ENCODE measurements at regions not wholly inside any gene's neighbourhood (a gene's known extent, or its start where the extent isn't known, plus 50 kb on each side); places are given as distances from the start of the nearest gene placed in this dataset.

DNA sequence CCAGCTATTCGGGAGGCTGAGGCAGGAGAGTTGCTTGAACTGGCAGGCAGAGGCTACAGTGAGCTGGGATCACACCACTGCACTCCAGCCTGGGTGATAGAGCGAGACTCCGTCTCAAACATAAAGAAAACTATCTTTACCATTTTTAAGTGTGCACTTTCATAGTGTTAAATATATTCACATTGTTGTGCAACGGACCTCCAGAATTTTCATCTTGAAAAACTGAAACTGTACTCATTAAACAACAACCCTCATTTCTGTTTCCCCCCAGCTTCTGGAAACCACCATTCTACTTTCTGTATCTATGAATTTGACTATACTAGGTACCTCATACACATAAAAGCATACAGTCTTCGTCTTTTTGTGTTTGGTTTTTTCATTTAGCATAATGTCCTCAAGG lies 375.1 kb downstream of the SHQ1 start:
- DNase-seq (ENCODE audit: low read depth in 4 of 4, low spot score in 3 of 4) = no peak

DNA sequence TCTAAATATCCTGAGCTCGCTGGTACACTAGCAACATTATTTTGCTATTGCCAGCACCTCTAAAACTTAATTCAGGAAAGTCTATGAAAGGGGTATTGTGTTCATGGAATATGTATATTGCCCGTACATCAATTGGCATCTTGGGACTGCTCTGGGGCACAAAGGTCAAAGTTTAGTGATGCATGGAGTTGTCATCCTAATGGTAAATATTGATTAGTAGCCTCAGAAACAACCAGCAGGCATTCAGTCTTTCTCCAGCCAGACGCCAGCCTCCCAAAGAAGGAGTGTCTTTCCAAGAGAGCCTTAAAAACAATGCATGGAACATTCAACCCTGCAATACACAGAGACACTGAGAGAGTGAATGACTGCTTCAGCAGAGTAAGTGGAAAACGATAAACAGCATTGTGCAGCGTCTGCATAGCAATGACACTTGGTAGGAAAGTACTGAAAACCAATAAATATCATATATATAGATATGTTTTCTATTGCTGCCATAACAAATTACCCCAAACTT lies 377.3 kb downstream of the SHQ1 start:
- DNase-seq (ENCODE audit: low read depth in 4 of 4, low spot score in 3 of 4) = no peak

DNA sequence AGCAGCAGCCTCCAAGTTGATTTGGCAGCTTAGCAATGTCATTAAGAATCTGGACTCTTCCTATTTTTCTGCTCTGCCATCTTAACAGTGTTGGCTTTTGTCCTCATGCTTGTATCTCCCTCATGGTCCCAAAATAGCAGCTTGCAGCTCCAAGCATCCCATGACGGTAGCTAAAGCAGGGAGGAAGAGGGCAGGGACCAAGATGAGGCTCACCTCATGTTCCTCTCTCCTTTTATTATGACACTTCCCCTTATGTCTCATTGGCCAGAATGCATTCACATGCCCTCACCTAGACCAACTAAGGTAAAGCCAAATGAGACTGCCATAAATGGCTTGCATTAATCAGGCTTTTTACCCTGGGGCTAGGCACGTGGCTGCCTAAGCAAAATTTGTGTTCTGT lies 382.4 kb downstream of the SHQ1 start:
- DNase-seq (ENCODE audit: low read depth in 4 of 4, low spot score in 3 of 4) = no peak

DNA sequence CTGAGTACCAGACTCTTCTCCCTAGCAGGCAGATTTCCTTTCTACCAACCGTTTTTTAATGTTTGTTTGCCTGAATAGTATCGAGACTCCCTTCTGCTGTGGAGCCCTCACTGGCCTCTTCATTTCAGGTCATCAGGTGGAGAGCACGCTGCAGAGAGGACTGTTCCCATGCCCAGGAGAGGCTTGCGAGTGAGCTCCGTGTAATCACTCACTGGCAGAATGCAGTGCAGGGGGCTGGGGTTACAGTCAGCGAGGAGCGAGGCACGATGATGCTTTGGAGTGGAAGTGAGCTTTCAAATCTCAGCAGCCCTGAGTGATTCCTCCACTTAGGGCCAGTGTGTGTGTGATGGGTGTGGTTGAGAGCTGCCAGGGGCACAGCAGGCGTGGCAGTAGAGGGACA lies 385.2 kb downstream of the SHQ1 start:
- DNase-seq (ENCODE audit: low read depth in 4 of 4, low spot score in 3 of 4) = no peak

DNA sequence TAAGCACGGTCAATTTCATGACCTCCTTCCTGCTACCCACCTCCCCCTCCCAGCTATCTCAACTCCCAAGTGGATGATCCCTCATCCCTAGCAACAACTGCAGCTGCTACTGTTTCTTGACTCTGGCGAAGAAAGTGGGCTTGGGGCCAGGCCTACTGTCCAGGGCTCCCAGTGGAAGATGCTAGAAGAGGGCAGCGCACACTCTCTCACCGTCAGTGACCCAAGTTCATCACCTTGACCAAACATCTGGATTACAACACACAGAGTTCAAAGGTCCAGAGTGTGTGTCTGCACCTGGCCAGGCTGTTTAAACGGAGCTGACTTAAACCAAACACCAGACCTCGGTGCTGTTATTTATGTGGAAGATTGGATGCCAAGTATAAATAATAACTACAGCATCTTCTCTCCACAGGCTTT lies 385.6 kb downstream of the SHQ1 start:
- peak in 1 of 4 donors; percentile 6 for DNase-seq (ENCODE audit: low read depth in 4 of 4, low spot score in 3 of 4)

DNA sequence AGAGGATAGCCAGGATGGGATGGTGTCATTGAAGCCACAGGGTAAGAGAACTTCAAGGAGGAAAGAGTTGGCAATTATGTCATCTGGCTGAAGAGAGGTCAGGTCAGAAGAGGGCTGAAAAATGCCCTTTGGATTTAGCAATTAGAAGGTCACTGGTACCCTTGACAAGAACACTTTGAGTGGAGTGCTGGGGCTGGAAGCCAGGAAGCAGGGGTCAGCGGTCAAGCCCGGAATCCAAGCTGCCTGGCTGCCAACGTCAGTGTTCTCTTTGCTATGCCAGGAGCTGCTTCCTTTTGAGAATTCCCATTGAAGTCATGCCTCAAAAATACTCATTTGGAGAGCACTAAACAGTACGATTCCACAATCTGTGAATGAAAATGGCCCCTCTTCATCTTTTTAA lies 386.5 kb downstream of the SHQ1 start:
- DNase-seq (ENCODE audit: low read depth in 4 of 4, low spot score in 3 of 4) = no peak

DNA sequence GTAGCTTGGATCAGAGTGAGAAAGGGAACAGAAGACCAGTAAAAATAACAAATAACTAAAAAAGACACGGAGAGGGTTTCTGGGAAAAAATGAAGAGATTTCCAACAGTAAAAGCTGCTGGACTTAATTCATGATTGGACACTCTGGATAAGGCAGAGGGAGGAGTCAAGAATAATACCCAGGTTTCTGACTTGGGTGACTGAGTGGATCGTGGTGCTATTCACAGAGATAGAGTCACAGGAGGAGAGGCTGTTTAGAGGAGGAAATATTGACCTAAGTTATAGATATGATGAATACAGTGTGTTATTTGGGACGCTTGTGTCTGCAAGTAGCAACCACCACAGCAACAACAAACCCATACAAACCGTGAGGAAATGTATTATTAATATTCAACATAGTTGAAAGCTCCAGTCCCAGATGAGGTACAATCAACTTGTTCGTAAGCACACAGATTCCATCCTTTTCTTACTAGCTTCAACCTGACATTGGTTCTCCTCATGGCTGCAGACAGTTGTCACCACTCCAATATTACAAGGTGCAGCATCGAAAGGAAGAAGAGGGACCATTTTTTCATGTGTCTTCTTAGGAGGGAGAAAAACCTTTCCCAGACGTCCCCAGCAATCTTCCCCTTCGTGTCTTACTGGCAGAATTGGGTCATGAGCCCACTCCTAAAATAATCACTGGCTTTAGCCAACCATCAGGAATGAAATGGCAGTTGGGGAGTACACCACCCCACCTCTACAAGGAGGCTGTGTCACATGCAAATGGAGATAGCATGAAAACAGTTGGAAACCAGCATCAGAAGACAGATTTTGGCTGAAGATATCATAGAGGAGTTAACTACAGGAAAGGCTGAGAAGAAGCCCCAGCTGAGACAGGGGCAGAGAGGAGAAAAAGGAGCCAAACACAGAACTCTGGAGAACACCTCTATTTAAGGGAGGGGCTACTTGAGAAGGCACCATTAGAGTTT lies 387.8 kb downstream of the SHQ1 start:
- DNase-seq (ENCODE audit: low read depth in 4 of 4, low spot score in 3 of 4) = no peak

DNA sequence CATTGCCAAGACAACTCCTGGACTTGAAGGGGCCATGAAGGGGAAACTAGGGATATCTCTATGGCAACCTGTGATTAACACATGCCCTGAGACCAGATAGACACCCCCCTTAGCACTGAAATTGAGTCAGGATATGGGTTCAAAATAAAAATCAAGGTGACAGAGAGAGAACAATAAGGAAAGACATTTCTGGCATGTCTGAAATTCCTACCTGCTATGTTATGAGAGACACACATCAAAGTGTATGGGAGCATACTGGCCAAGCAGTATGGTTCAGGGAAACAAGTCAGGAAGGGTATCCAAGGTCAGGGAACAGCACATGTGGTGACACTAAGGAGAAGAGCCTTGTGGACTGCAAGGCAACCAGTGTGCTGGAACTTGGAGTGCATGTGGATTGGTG lies 388.7 kb downstream of the SHQ1 start:
- no peak for DNase-seq (ENCODE audit: low read depth in 4 of 4, low spot score in 3 of 4)

DNA sequence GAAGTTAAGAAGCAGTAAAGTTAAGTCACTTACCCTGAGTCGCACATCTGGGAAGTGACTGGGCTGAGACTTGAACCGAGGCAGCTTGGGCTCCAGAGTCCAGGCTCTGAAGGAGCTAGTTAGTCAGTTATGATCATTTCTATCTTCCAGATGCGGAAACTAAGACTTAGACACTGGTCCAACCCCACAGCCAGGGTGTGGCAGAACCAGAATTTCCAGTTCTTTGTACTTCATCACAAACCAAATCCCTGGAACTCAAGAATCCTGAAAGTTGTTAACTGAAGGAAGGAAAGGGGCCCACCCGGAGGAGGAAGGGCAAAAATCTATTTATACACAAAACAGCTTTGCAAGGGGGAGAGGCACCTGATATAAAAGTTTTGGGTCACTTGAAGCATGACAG lies 389.9 kb downstream of the SHQ1 start:
- DNase-seq (ENCODE audit: low read depth in 4 of 4, low spot score in 3 of 4) = no peak

DNA sequence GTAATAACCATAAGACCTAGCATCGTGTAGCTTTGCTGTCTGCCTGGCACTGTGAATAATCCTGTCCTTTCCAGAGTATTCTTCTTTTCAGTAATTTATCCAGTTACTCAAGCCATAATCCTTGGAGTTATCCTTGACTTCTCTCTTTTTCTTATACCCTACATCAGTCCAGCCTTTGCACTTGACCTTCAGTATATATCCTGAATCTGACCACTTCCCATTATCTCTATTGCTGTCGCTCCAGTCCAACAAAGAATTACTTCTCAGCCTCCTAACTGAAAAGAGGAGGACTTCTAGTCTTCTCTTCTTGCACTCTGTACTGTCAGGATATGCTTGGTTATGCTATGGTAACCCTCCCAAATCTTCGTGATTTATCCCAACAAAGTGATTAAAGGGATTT lies 393.8 kb downstream of the SHQ1 start:
- no peak for DNase-seq (ENCODE audit: low read depth in 4 of 4, low spot score in 3 of 4)

DNA sequence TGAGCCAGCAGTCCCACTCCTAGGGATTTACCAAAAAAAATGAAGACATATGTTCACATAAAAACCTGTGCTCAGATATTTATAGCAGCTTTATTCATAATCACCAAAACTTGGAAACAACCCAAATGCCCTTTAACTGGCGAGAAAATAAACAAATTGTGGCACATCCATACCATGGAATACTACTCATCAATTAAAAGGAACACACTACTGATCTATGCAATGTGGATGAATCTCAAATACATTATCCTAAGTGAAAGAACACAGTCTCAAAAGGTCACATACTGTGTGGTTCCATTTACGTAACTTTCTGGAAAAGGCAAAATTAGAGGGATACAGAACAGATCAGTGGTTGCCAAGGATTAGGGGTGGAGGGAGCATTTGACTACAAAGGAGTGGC lies 394.5 kb downstream of the SHQ1 start:
- DNase-seq (ENCODE audit: low read depth in 4 of 4, low spot score in 3 of 4) = no peak

DNA sequence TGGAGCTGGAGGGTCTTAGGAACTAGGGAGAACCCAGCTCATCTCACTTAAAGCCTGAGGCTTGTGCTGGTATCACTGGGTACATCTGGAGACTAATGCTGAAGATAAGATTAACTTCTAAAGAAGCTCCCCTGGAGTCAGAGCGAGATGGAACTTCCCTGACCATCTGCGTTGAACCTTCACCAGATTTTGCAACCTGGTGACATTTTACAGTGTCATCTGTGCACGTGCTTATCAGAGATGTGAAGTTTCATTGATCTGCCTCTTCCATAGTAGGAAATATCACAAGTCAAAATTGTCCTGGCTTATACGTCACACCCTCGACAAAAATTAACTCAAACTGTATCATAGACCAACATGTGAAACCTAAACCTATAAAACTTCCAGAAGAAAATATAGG lies 395.5 kb downstream of the SHQ1 start:
- no peak for DNase-seq (ENCODE audit: low read depth in 4 of 4, low spot score in 3 of 4)

DNA sequence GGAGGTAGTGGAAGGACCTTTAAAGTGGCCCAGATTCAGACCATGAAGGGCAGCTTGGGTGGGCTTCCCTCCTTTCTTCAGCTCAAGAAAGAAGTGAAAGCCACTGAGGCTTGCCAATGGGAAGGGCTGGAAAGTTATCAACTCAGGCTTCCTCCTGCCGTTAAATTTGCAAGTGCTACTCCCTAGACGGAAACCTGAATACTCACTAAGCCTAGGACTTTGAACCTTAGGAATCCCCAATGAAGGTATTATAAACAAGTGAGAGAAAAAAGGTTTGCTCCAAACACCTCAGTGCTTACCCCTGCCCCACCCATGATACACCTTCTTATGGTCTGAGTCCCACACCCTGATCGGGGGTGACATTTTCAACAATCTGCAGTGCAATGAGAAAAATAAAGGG lies 396.4 kb downstream of the SHQ1 start:
- no peak for DNase-seq (ENCODE audit: low read depth in 4 of 4, low spot score in 3 of 4)

DNA sequence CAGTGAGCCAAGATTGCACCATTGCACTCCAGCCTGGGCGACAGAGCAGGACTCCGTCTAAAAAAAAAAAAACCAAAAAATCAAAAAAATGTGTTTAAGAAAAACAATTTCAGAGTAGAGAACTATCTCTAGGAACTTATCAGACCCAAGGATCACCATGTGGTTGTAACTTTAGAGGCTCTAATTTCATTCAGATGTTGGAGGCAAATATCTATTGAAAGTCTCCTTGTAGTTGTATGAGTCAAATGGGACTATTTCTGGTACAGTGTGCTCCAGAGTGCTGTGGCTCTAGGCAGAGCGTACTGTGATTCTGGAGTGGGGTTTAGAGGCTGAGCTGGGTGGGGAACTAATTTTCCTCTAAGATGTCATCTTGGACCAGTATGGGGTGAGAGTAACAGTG lies 398.7 kb downstream of the SHQ1 start:
- DNase-seq (ENCODE audit: low read depth in 4 of 4, low spot score in 3 of 4) = no peak

DNA sequence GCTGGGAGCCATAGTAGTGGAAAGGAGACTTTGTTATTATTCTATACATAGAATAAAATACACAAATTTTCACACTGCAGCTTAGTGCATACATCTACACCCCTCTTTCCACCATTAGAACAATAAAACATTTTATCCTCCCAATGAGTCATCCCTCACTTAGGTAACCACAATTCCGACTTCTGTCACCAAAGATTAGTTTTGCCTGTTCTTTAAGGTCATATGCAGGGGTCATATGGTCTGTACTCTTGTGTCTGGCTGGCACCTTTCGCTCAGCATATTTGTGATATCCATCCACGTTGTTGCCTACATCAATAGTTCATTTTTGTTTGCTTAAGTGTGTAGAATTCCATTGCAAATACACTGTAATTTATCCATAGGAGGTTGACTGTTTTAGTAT lies 399.4 kb downstream of the SHQ1 start:
- DNase-seq (ENCODE audit: low read depth in 4 of 4, low spot score in 3 of 4) = no peak

DNA sequence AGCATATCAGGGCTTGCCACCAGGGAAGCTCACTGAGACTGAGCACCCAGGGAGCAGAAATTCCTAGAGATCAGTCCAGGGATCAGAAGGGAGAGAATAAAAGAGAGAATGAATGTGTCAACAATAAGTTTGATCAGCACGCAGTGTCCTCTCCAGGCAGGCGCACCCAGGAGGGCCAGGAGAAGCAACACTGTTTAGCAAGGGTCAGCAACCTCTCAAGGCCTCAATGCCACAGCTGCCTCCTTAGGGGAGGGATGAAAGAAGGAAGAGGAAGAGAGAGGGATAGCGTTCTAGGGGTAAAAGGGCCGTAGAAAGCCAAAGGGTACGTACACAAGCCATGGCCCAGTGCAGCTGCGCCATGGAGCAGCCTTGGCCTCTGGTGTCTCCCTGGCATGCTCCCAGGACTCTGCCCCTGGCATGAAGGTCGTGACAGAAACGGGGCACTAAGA lies 399.8 kb downstream of the SHQ1 start:
- no peak for DNase-seq (ENCODE audit: low read depth in 4 of 4, low spot score in 3 of 4)

DNA sequence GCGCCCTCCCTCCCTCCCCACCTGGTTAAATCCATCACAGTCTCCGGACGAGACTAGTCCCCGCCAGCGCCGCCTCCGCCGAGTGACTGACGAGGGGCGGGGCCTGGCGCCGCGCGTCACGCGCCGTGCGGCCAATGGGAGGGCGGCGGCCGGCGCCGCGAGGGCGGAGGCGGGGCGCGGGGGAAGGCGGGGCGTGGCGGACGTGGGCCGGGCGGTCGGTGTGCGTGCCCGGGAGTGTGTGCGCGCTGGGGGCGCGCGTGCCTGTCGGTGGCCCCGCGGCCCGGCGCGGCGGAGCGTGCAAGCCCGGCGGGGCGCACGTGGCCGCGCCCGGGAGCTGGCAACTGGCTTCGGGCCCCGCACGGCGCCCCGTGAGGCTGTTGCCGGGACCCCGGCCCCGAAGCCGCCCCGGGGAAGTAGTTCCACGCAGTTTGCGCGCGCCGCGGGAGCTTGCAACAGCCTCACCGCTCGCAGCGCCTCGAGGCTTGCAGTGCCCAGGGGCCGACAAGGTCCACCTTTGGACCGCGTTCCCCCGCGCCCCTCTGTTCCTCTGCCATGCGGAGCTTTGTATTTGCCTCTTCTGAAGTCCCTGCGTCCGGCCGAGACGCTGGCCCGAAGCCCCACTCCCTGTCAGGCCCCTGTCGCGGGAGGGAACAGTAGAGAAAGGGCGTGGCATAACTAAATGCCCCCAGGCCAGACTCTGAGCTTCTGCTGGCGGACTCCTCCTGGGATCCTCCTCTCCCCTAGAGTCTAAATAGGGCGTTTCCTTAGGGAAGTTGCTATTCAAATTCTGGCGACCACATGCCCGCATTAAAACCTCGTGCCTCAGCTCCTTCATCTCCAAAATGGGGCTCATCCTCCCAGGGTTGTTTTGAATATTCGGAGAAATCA lies 400.9 kb downstream of the SHQ1 start:
- DNase-seq (ENCODE audit: low read depth in 4 of 4, low spot score in 3 of 4) = peak; percentile 57 to 86 (median 84)

DNA sequence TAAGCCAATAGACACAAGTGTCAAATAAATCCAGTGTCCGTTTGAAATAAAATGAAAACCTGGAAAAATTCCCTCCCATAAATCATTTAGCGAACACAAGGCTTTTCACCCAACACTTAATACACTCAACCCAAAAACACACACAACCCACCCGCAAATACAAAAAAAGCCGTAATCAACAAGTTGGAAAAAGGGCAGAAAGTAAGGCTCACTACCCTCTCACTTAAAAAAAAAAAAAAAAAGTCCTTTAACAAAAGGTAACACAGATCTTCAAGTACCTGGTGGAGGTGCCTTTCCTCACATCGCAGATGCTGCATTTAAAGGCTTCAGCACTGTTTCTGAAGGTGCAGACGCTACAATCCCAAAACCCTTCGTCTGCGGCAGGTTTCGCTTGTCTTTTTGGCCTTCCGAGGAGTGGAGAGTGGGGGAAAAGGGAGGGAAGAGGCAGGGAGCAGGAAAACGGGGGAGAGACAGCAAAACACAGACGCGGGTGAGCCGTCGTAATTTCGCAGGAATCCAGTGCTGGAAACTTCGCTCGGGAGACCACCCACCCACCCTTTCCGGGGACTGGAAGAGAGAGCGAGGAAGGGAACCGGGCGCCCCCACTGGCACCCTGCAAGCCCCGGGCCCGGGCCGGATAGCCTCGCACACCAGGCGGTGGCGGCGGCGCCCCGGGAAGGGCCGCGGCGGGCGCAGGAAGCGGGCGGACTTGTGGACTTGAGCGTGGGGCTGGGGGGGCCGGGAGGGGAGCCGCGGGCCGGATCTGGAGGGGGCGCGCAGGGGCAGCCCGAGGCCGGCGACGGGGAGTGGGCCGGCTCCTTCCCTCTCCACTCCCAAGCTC lies 401.8 kb downstream of the SHQ1 start, which contains the start of gene RYBP:
RYBP (minus strand) TSS at position 404 of the 841 bp plus-strand sequence.
- DNase-seq (ENCODE audit: low read depth in 4 of 4, low spot score in 3 of 4) = peak in 3 of 4 donors; percentile 37 to 60 (median 42)

DNA sequence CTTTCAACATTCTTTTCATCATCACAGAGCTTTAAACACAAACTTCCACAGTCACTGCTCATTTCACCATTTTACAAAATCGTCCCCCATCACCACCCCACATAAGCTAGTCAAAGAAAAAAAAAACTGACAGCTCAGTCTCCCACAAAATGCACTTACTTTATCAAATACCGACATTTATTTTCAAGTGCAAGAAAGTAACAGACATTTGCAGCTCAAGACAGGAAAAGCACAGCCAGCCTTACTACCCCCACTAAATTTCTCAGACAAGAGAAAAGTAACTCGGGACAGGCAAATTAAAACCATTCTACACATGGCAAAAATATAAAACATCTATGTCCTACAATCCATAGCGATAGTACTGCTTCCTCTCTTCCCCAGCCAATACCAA lies 402.4 kb downstream of the SHQ1 start:
- no peak for DNase-seq (ENCODE audit: low read depth in 4 of 4, low spot score in 3 of 4)

DNA sequence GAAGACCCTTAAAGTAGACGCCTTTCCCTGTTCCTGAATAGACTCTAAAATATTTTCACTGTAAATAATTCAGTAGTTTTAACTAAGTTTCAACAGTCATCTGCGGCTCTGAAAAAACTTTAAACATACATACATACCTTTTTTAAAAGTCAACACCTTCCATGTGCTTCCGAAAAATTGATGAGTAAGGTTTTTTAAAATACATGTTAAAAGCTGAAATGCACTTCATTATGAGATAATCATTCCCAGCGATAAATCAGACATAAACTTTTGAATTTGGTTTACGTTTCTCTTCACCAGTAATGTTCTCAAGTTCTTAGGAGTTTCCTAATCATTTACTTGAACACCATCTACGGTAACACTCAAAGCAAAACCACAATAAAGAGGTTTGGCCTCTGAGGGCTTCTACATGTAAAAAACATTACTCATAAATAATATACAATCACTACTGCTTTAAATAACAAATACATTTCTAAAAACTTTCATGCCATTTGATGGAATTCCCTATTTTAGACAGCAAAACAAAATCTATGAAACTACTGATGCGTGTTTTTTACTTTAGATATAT lies 403.5 kb downstream of the SHQ1 start:
- DNase-seq (ENCODE audit: low read depth in 4 of 4, low spot score in 3 of 4) = no peak

All from left renal pelvis (tissue), 4 donors.